ENCODE measurements at regions not wholly inside any gene's neighbourhood (a gene's known extent, or its start where the extent isn't known, plus 50 kb on each side); places are given as distances from the start of the nearest gene placed in this dataset.

- TF ChIP-seq POLR2AphosphoS5 (IDR thresholded peaks at IDR 0.05), result no peak
- no peak for TF ChIP-seq CTCF (IDR thresholded peaks at IDR 0.05)
- TF ChIP-seq POLR2A (IDR thresholded peaks at IDR 0.05), result no peak
Observed at GRCh38 chr15:38073178-38073946, 138.9 kb downstream of the TMCO5A start.

All from breast epithelium (tissue), 3 donors.